ENCODE measurements at regions not wholly inside any gene's neighbourhood (a gene's known extent, or its start where the extent isn't known, plus 50 kb on each side); places are given as distances from the start of the nearest gene placed in this dataset.

DNA sequence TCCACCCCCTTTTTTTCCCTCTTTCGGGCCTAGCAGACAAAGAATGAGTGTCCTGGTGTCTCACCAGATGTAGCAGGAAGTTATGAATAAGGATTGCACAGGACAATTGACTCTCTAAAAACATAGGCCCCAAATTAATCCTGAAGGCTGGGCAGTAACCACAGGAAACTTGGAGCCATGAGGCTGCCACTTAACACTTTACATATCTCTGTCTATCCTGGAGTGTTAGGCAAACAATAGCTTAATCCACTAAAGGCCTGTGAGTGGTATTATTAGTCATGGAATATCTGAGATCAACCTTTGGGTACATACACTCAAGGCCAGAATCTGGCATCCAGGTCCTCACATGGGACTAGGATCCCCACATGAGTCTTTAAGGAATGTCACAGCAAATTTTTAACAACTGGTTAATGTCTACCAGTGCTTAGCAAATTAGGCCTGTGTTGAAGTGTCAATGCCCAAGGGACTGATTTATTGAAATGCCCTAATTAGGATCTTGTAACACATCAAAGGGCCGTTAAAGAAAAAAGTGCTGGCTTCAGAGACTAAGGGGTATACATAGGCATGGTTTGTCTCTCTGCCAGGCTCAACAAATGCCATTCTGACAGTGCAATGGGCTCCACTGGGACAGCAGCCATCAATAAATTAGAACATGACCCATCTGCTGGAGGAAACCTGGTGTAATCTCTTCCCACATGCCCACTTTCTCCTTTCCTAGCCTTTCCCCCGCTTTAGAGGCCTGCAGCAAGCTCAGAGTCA, 196.7 kb upstream of the TBX20 start:
- TF ChIP-seq, protein P1, sequence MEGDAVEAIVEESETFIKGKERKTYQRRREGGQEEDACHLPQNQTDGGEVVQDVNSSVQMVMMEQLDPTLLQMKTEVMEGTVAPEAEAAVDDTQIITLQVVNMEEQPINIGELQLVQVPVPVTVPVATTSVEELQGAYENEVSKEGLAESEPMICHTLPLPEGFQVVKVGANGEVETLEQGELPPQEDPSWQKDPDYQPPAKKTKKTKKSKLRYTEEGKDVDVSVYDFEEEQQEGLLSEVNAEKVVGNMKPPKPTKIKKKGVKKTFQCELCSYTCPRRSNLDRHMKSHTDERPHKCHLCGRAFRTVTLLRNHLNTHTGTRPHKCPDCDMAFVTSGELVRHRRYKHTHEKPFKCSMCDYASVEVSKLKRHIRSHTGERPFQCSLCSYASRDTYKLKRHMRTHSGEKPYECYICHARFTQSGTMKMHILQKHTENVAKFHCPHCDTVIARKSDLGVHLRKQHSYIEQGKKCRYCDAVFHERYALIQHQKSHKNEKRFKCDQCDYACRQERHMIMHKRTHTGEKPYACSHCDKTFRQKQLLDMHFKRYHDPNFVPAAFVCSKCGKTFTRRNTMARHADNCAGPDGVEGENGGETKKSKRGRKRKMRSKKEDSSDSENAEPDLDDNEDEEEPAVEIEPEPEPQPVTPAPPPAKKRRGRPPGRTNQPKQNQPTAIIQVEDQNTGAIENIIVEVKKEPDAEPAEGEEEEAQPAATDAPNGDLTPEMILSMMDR (IDR thresholded peaks at IDR 0.05; ENCODE audit: insufficient read depth, low read depth, low read length, missing control alignments) = no peak
- DNase-seq (ENCODE audit: low read depth) = no peak
- no peak overlapping the region for H3K4me3 ChIP-seq (ENCODE audit: low read length)

DNA sequence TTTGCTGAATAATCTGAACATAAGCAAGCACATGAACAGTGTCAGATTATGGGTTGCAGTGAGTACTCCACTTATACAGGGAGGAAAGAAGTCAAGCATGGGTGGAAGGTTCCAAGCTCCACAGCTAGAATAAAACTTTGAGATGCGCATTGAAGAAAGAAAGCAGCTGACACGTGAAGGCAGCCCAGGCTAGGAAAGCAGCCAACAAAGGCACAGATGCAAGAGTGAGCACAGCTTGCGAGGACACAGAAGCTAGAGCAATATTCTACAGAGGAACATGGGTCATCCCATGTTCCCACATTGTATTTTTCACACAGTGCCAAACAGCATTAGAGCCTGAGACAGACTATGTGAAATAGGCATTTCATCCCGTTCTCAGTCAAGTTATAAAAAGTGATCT, 194.6 kb upstream of the TBX20 start:
- TF ChIP-seq, protein P1 (IDR thresholded peaks at IDR 0.05; ENCODE audit: insufficient read depth, low read depth, low read length, missing control alignments) = no peak
- no peak overlapping the region for H3K4me3 ChIP-seq (ENCODE audit: low read length)
- no peak for DNase-seq (ENCODE audit: low read depth)

DNA sequence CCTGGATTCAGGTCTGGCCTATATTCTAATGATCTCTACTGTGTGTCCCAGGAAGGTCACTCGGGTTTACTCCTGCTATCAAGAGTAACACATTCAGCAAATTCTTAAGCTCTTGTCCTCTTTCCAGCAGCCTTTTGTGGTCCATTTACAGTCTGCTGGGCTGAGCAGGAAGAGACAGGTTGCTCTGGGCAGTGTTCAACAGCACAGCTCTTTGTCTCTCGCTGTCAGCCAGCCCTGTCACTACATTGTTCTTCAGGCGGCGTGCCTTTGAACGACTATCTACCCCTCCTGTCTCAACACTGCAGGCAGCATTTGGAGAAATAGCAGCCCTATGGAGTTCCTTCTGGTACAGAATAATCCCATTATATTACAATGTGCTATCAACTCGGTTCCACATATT, 192.2 kb upstream of the TBX20 start:
- TF ChIP-seq, protein P1 (IDR thresholded peaks at IDR 0.05; ENCODE audit: insufficient read depth, low read depth, low read length, missing control alignments) = no peak
- no peak overlapping the region for H3K4me3 ChIP-seq (ENCODE audit: low read length)
- no peak for DNase-seq (ENCODE audit: low read depth)

DNA sequence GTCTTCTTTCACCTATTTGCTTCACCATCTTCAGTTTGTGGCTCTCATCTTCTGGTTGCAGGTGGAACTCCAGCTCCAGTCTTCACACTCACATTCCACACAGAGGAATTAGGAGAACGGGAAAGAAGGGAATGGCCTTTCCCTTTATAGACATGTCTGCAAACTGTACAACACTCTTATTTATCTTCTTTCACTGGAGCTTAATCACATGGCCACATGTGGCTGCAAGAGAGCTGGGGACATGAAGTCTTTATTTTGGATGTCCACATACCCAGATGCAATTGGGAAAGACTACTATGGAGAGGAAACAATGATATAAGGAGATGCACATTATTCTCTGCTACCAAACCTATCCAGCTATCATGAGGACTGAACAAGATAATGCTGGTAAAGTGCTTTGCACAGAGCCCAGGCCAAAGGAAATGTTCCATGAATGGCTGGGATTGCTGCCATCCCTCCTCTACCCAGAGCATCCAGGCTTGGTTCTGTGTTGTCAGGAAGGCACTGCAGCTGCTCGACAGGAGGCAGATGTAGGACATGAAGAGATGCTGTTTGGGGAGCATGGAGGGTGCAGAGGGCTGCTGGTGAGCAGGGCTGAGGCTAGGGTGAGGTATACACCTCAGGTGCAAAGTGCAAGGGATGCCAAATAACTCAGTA, 183.8 kb upstream of the TBX20 start:
- DNase-seq (ENCODE audit: low read depth) = no peak
- TF ChIP-seq, protein P1 (IDR thresholded peaks at IDR 0.05; ENCODE audit: insufficient read depth, low read depth, low read length, missing control alignments) = no peak

DNA sequence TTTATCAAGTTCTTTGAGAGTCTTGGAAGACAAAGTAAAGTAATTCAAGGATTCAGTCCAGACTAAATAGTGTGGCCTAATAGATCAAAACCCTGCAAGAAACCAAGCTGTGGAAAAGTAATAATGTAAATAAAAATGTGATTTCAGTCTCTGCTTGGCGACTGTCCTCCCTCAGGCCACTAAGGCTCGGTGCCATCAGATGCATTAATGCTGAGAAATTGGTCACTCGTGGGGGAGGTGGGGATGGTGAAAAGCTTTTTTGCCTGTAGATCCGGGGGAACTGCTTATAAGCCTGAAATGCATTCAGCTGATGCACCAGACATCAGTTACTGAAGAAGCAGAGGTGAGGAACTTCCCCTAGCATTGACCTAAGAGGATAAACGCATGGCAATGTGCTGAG, 182.6 kb upstream of the TBX20 start:
- H3K4me3 ChIP-seq (ENCODE audit: low read length) = no peak overlapping the region
- no peak for DNase-seq (ENCODE audit: low read depth)
- TF ChIP-seq, protein P1 (IDR thresholded peaks at IDR 0.05; ENCODE audit: insufficient read depth, low read depth, low read length, missing control alignments) = no peak

More for the DNA sequence above, 183.8 kb upstream of the TBX20 start:
- no peak overlapping the region for H3K4me3 ChIP-seq (ENCODE audit: low read length)

DNA sequence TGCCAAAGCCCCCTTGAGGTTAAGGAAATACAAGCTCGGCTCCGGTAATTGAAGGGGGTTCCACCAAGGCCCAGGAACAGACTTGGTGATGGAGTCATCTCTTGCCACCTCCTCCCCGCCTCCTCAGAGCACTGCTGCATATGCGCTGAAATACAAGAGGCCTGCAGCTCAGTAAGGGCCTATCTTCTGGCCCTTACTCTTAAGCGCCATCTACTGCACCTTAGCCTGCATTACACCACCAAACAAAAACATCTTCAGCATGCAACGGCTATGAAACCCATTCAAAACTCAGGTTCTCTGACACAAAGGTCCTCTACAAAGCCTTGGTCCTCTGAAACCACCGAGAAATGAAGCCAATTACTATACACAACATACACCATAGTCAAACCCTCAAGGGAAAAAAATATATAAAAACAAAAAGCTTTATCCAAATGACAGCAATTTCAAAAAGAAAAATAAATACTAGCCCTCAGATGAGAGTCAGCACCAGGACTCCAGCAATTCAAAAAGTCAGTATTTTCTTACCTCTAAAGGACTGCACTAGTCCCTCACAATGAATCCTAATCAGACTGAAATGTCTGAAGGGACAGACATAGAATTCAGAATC, 176.8 kb upstream of the TBX20 start:
- TF ChIP-seq, protein P1 (IDR thresholded peaks at IDR 0.05; ENCODE audit: insufficient read depth, low read depth, low read length, missing control alignments) = peak; percentile 27
- peak; percentile 16 for DNase-seq (ENCODE audit: low read depth)
- no peak overlapping the region for H3K4me3 ChIP-seq (ENCODE audit: low read length)

All from epithelial cell of esophagus (primary cell).